ENCODE measurements at regions not wholly inside any gene's neighbourhood (a gene's known extent, or its start where the extent isn't known, plus 50 kb on each side); places are given as distances from the start of the nearest gene placed in this dataset.
A peak's percentile ranks its signal among the peaks of the same experiment; 100 is the strongest.
"Not testable (repeated sequence)": the region's sequence is repeated elsewhere in the genome, so short reads cannot be mapped to it uniquely, and the experiment has no call there.

- Histone ChIP-seq H3K27ac (no peak overlapping the region), H3K4me1 (no peaks in the 10 kb centered on the region), H3K4me3 (no peak overlapping the region), H3K27me3 (no peaks in the 10 kb centered on the region), H3K36me3 (no peaks in the 10 kb centered on the region), H3K9me3 (no peaks in the 10 kb centered on the region)
- TF ChIP-seq POLR2A (IDR thresholded peaks at IDR 0.05) (no peak), CTCF (IDR thresholded peaks at IDR 0.05) (no peak)
- no peak for DNase-seq
Measured at GRCh38 chr12:66822961-66823360, 144.1 kb upstream of the GRIP1 start.

- no peak for DNase-seq
- no peaks in the 10 kb centered on the region for H3K27me3 ChIP-seq
- no peaks in the 10 kb centered on the region for H3K9me3 ChIP-seq
- TF ChIP-seq POLR2A (IDR thresholded peaks at IDR 0.05) (no peak), CTCF (IDR thresholded peaks at IDR 0.05) (no peak)
- H3K27ac ChIP-seq, result peak overlapping the region in 1 of 4 donors; percentile 17
- no peak overlapping the region for H3K4me3 ChIP-seq
- no peaks in the 10 kb centered on the region for H3K4me1 ChIP-seq
- H3K36me3 ChIP-seq, result no peaks in the 10 kb centered on the region
Measured at GRCh38 chr12:66823857-66824570, 145.1 kb upstream of the GRIP1 start.

GRCh38 chr12:66825921-66826320 lies 147.0 kb upstream of the GRIP1 start:
- not testable (repeated sequence) for DNase-seq, H3K4me3 ChIP-seq, H3K9me3 ChIP-seq, H3K36me3 ChIP-seq, H3K27ac ChIP-seq, H3K4me1 ChIP-seq, H3K27me3 ChIP-seq

- TF ChIP-seq POLR2A (IDR thresholded peaks at IDR 0.05) (no peak), CTCF (IDR thresholded peaks at IDR 0.05) (no peak)
- Histone ChIP-seq H3K9me3 (no peaks in the 10 kb centered on the region), H3K4me3 (no peak overlapping the region), H3K27me3 (no peaks in the 10 kb centered on the region), H3K4me1 (no peaks in the 10 kb centered on the region), H3K27ac (no peak overlapping the region), H3K36me3 (no peaks in the 10 kb centered on the region)
- DNase-seq, result no peak
Measured at GRCh38 chr12:66829660-66830325, 150.9 kb upstream of the GRIP1 start.

GRCh38 chr12:66831495-66831894 lies 152.6 kb upstream of the GRIP1 start:
- no peak overlapping the region for H3K4me3 ChIP-seq
- no peaks in the 10 kb centered on the region for H3K4me1 ChIP-seq
- H3K27me3 ChIP-seq, result no peaks in the 10 kb centered on the region
- H3K27ac ChIP-seq, result no peak overlapping the region
- H3K9me3 ChIP-seq, result no peaks in the 10 kb centered on the region
- no peak for TF ChIP-seq CTCF (IDR thresholded peaks at IDR 0.05)
- TF ChIP-seq POLR2A (IDR thresholded peaks at IDR 0.05), result no peak
- no peaks in the 10 kb centered on the region for H3K36me3 ChIP-seq
- no peak for DNase-seq

- H3K27me3 ChIP-seq, result no peaks in the 10 kb centered on the region
- no peak for DNase-seq
- no peak overlapping the region for H3K27ac ChIP-seq
- H3K9me3 ChIP-seq, result no peaks in the 10 kb centered on the region
- no peak for TF ChIP-seq CTCF (IDR thresholded peaks at IDR 0.05)
- no peak for TF ChIP-seq POLR2A (IDR thresholded peaks at IDR 0.05)
- H3K4me1 ChIP-seq, result no peaks in the 10 kb centered on the region
- no peaks in the 10 kb centered on the region for H3K36me3 ChIP-seq
- no peak overlapping the region for H3K4me3 ChIP-seq
Measured at GRCh38 chr12:66832997-66833396, 154.1 kb upstream of the GRIP1 start.

Data from Peyer's patch (tissue), 4 donors.